Thyroid gland (tissue), 4 donors: ENCODE measurements at regions not wholly inside any gene's neighbourhood (a gene's known extent, or its start where the extent isn't known, plus 50 kb on each side); places are given as distances from the start of the nearest gene placed in this dataset. TPM values are rescaled to one million over a fixed set of nuclear protein-coding genes. Genes with fewer than 3 reads are reported as not detected.

Experiments
- DNase-seq, 2 donors: peaks; one replicate each; pipeline ENCODE4 v3.0.0-alpha.2; 2019
- H3K27ac ChIP-seq, 3 donors: fragments of 200-600 bp; sonication (generic); 1 replicate in 2 of 3; 2 replicates in 1 of 3; pipeline ENCODE4 v1.5.1; 2016 to 2019; ENCODE audit warnings: mild to moderate bottlenecking in 1 of 3, moderate library complexity in 1 of 3
- H3K27me3 ChIP-seq: fragments of 200-600 bp; sonication (generic); one replicate; pipeline ENCODE4 v1.5.1; 2019
- H3K36me3 ChIP-seq, 2 donors: fragments of 200-600 bp; sonication (generic); one replicate each; pipeline ENCODE4 v1.5.1; 2016 to 2019
- H3K4me1 ChIP-seq, 2 donors: fragments of 200-600 bp; sonication (generic); one replicate each; pipeline ENCODE4 v1.5.1; 2017 to 2019
- H3K4me3 ChIP-seq, 3 donors: fragments of 200-600 bp; sonication (generic); replicated peaks in 1 of 3; 1 replicate in 2 of 3; 2 replicates in 1 of 3; pipeline ENCODE4 v1.5.1; 2016; ENCODE audit warnings: mild to moderate bottlenecking in 1 of 3
- H3K9me3 ChIP-seq: fragments of 200-600 bp; sonication (generic); one replicate; pipeline ENCODE4 v1.5.1; 2017
- POLR2A ChIP-seq, 2 donors: fragments of 450-650 bp; IDR thresholded peaks; one replicate each; pipeline ENCODE4 v1.6.1; 2017; ENCODE audit warnings: antibody characterized with exemption in 2 of 2, mild to moderate bottlenecking in 2 of 2, moderate library complexity in 1 of 2
- WGBS, 2 donors: methylation state at CpG; one replicate each; pipeline ENCODE4 v1.1.5; 2017; 5-methylcytosine and 5-hydroxymethylcytosine counted together
- intact Hi-C: fragments of 100-400 bp; cut with DNase I; formaldehyde crosslinking; loops from one replicate; pipeline ENCODE4 v1.15.1; 2023
- small RNA-seq: library from RNA; depleted of rRNA; stranded (forward); fragments of <200 nt; gene quantifications from one replicate; pipeline ENCODE3, GENCODE V24; 2016
- TF ChIP-seq, protein P1 (sequence below), 6 experiments: fragments of 200-600 bp in 3 of 6; fragments of 450-650 bp in 3 of 6; sonication (generic) in 3 of 6; IDR thresholded peaks; one replicate each; pipeline ENCODE4 v1.5.1; 2016 to 2019; ENCODE audit warnings: antibody characterized with exemption in 6 of 6, mild to moderate bottlenecking in 2 of 6, inconsistent platforms in 1 of 6, moderate library complexity in 1 of 6

DNA sequence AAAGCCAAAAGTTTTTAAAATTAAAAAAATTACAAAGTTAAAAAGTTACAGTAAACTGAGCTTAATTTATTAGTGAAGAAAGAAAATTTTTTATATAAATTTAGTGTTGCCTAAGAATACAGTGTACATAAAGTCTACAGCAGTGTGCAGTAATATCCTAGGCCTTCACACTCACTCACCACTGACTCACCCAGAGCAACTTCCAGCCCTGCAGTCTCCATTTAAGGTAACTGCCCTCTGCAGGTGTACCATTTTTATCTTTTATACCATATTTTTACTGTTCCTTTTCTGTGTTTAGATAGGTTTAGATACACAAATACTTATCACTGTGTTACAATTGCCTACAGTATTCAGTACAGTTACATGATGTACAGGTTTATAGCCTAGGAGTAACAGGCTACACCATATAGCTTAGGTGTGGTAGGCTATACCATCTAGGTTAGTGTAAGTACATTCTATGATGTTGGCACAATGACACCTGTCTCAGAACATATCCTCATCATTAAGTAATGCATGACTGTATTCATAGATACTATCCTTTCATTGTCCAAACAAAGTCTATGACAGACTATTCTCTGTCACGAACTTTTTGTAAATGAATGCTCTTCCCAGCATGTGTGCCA lies 78.6 kb upstream of the PBX1 start:
- TF ChIP-seq, protein P1, sequence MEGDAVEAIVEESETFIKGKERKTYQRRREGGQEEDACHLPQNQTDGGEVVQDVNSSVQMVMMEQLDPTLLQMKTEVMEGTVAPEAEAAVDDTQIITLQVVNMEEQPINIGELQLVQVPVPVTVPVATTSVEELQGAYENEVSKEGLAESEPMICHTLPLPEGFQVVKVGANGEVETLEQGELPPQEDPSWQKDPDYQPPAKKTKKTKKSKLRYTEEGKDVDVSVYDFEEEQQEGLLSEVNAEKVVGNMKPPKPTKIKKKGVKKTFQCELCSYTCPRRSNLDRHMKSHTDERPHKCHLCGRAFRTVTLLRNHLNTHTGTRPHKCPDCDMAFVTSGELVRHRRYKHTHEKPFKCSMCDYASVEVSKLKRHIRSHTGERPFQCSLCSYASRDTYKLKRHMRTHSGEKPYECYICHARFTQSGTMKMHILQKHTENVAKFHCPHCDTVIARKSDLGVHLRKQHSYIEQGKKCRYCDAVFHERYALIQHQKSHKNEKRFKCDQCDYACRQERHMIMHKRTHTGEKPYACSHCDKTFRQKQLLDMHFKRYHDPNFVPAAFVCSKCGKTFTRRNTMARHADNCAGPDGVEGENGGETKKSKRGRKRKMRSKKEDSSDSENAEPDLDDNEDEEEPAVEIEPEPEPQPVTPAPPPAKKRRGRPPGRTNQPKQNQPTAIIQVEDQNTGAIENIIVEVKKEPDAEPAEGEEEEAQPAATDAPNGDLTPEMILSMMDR (IDR thresholded peaks at IDR 0.05), result no peak
- TF ChIP-seq POLR2A (IDR thresholded peaks at IDR 0.05), result no peak
- H3K27ac ChIP-seq, result no peak overlapping the region
- no peaks in the 10 kb centered on the region for H3K27me3 ChIP-seq
- no peak for DNase-seq
- intact Hi-C loops, result no loop called here
- 96 to 100% methylated on average over 1 of the region's 1 CpG for WGBS, 2 donors
- no peaks in the 10 kb centered on the region for H3K9me3 ChIP-seq
- no peaks in the 10 kb centered on the region for H3K4me1 ChIP-seq
- H3K36me3 ChIP-seq, result no peaks in the 10 kb centered on the region
- no peak overlapping the region for H3K4me3 ChIP-seq

GRCh38 chr1:164495905-164496304 lies 63.1 kb upstream of the PBX1 start:
- Histone ChIP-seq H3K27me3 (no peaks in the 10 kb centered on the region), H3K4me1 (no peaks in the 10 kb centered on the region), H3K4me3 (no peak overlapping the region), H3K27ac (no peak overlapping the region), H3K36me3 (no peaks in the 10 kb centered on the region), H3K9me3 (no peaks in the 10 kb centered on the region)
- no peak for TF ChIP-seq POLR2A (IDR thresholded peaks at IDR 0.05)
- TF ChIP-seq, protein P1 (IDR thresholded peaks at IDR 0.05), result no peak
- DNase-seq, result peak in 1 of 2 donors; percentile 7
- intact Hi-C loops, result no loop called here
- 50% methylated on average over 3 of the region's 3 CpGs for WGBS, 2 donors

DNA sequence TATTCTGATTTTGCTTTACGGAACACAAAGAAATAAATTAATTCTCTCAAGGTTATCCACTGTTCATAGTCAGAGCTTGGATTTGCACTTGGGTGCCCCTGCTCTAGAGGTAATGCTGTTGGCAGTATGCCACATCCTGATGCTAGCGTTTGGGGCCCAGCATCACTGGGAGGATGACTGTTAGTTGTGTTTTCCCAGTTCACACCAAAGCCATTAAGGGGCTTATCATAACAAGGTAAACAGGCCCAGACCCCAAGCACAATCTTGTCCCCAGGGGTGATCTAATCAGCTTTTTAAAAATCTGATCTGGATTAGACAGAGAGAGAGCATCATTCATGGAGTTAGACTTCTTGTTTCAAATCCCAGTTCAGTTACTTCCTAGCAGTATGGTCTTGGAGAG lies 60.2 kb upstream of the PBX1 start:
- Histone ChIP-seq H3K27me3 (no peaks in the 10 kb centered on the region), H3K4me1 (no peaks in the 10 kb centered on the region), H3K4me3 (no peak overlapping the region), H3K27ac (no peak overlapping the region), H3K9me3 (no peaks in the 10 kb centered on the region), H3K36me3 (no peaks in the 10 kb centered on the region)
- intact Hi-C loops, result no loop called here
- no peak for TF ChIP-seq POLR2A (IDR thresholded peaks at IDR 0.05)
- TF ChIP-seq, protein P1 (IDR thresholded peaks at IDR 0.05), result no peak
- DNase-seq, result no peak
- WGBS, 2 donors, result 54 to 61% methylated on average over 2 of the region's 2 CpGs

DNA sequence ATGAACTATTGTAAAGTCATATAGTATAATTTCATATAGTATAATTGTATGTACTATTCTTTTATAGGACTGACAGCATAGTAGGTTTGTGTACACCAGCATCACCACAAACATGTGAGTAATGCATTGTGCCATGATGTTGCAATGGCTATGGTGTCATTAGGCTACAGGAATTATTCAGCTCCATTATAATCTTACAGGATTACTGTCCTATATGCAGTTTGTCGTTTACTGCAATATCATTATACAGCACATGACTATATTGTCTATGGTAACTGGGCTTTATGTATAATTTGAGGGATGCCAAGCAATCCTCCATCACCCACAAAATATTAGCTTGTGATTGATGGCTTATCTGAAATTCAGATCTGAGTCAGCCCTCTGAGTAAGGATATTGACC lies 54.2 kb upstream of the PBX1 start:
- DNase-seq, result no peak
- Histone ChIP-seq H3K9me3 (no peaks in the 10 kb centered on the region), H3K4me3 (no peak overlapping the region), H3K27ac (no peak overlapping the region), H3K4me1 (no peaks in the 10 kb centered on the region), H3K27me3 (no peaks in the 10 kb centered on the region), H3K36me3 (no peaks in the 10 kb centered on the region)
- intact Hi-C loops, result no loop called here
- TF ChIP-seq, protein P1 (IDR thresholded peaks at IDR 0.05), result no peak
- no peak for TF ChIP-seq POLR2A (IDR thresholded peaks at IDR 0.05)
- WGBS, 2 donors, result 89 to 100% methylated on average over 1 of the region's 1 CpG

Small RNA genes lying in the stretch of these regions (small RNA-seq; reads per million reads assigned to genes)
- gene RF00012 (not detected), gene RNA5SP62 (not detected), gene RNA5SP63 (not detected), gene RNU5F-6P (not detected)
